ENCODE measurements at regions not wholly inside any gene's neighbourhood (a gene's known extent, or its start where the extent isn't known, plus 50 kb on each side); places are given as distances from the start of the nearest gene placed in this dataset.
"Not testable (repeated sequence)": the region's sequence is repeated elsewhere in the genome, so short reads cannot be mapped to it uniquely, and the experiment has no call there.

DNA sequence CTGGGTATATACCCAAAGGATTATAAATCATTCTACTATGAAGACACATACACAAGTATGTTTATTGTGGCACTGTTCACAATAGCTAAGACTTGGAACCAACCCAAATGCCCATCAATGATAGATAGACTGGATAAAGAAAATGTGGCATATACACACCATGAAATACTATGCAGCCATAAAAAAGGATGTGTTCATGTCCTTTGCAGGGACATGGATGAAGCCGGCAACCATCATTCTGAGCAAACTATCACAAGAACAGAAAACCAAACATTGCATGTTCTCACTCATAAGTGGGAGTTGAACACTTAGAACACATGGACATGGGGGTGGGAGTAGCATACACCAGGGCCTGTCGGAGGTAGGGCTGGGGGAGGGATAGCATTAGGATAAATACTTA lies 94.6 kb upstream of the TBX22 start:
- BruUV-seq (replicated peaks); H4K20me1 ChIP-seq (replicated peaks; ENCODE audit: control insufficient read depth, insufficient read depth, low read length); H3K4me1 ChIP-seq (replicated peaks in 1 of 2; ENCODE audit: control insufficient read depth in 2 of 2, insufficient read depth in 2 of 2, low read length in 2 of 2); intact Hi-C loops (cut with micrococcal nuclease); DNase-seq (ENCODE audit: extremely low read depth in 1 of 4, low spot score in 3 of 4); H3K4me3 ChIP-seq; in situ Hi-C loops (cut with MboI); H2AFZ ChIP-seq (ENCODE audit: low read depth, low read length); H3K9me3 ChIP-seq (replicated peaks; ENCODE audit: control insufficient read depth, insufficient read depth, low read depth, low read length); POLR2A ChIA-PET; H3K27me3 ChIP-seq (ENCODE audit: control insufficient read depth in 2 of 2, insufficient read depth in 2 of 2, low read length in 2 of 2); FAIRE-seq; H3K79me2 ChIP-seq (ENCODE audit: control insufficient read depth, insufficient read depth, low read length); H3K36me3 ChIP-seq (ENCODE audit: control insufficient read depth, insufficient read depth, low read length); H3K9ac ChIP-seq (ENCODE audit: insufficient read depth in 1 of 2, low read depth in 2 of 2, low read length in 2 of 2); H3K4me2 ChIP-seq (ENCODE audit: insufficient read depth, low read length); H3K27ac ChIP-seq (ENCODE audit: extremely low read depth, low read depth, low read length); H3K9me1 ChIP-seq (ENCODE audit: control insufficient read depth, insufficient read depth, low read length); CTCF ChIA-PET (ENCODE audit: low intra/inter-chr PET ratio); ATAC-seq: not testable (repeated sequence)
- 5% methylated on average over 2 of the region's 2 CpGs for WGBS (ENCODE audit: insufficient coverage, low coverage, missing lambda C conversion rate)

DNA sequence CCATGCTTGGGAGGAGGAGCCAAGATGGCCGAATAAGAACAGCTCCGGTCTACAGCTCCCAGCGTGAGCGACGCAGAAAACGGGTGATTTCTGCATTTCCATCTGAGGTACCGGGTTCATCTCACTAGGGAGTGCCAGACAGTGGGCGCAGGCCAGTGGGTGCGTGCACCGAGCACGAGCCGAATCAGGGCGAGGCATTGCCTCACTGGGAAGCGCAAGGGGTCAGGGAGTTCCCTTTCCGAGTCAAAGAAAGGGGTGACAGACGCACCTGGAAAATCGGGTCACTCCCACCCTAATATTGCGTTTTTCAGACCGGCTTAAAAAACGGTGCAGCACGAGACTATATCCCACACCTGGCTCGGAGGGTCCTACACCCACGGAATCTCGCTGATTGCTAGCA lies 87.8 kb upstream of the TBX22 start:
- H3K9ac ChIP-seq (ENCODE audit: insufficient read depth in 1 of 2, low read depth in 2 of 2, low read length in 2 of 2); ATAC-seq; H3K4me3 ChIP-seq; H3K27ac ChIP-seq (ENCODE audit: extremely low read depth, low read depth, low read length); H3K9me1 ChIP-seq (ENCODE audit: control insufficient read depth, insufficient read depth, low read length); H3K4me2 ChIP-seq (ENCODE audit: insufficient read depth, low read length); BruUV-seq (replicated peaks); DNase-seq (ENCODE audit: extremely low read depth in 1 of 4, low spot score in 3 of 4); CTCF ChIA-PET (ENCODE audit: low intra/inter-chr PET ratio); H4K20me1 ChIP-seq (replicated peaks; ENCODE audit: control insufficient read depth, insufficient read depth, low read length); H3K27me3 ChIP-seq (ENCODE audit: control insufficient read depth in 2 of 2, insufficient read depth in 2 of 2, low read length in 2 of 2); intact Hi-C loops (cut with micrococcal nuclease); H3K79me2 ChIP-seq (ENCODE audit: control insufficient read depth, insufficient read depth, low read length); FAIRE-seq; H2AFZ ChIP-seq (ENCODE audit: low read depth, low read length); H3K4me1 ChIP-seq (replicated peaks in 1 of 2; ENCODE audit: control insufficient read depth in 2 of 2, insufficient read depth in 2 of 2, low read length in 2 of 2); H3K36me3 ChIP-seq (ENCODE audit: control insufficient read depth, insufficient read depth, low read length); POLR2A ChIA-PET; H3K9me3 ChIP-seq (replicated peaks; ENCODE audit: control insufficient read depth, insufficient read depth, low read depth, low read length); in situ Hi-C loops (cut with MboI): not testable (repeated sequence)
- WGBS (ENCODE audit: insufficient coverage, low coverage, missing lambda C conversion rate), result 0% methylated on average over 3 of the region's 24 CpGs
